ENCODE measurements at regions not wholly inside any gene's neighbourhood (a gene's known extent, or its start where the extent isn't known, plus 50 kb on each side); places are given as distances from the start of the nearest gene placed in this dataset.

GRCh38 chr16:6482696-6483468 lies 849.8 kb upstream of the RBFOX1 start:
- H3K36me3 Mint-ChIP-seq (ENCODE audit: low read depth) = no peaks in the 10 kb centered on the region
- intact Hi-C loops (cut with micrococcal nuclease) = no loop called here
- no peak for TF ChIP-seq CTCF (IDR thresholded peaks at IDR 0.05)
- ChIA-PET CTCF (no interaction called here), POLR2A (no interaction called here)
- no peak overlapping the region for H3K27ac Mint-ChIP-seq
- H3K27me3 Mint-ChIP-seq = peaks cover 15% of the 10 kb centered on the region
- H3K4me3 Mint-ChIP-seq = no peak overlapping the region
- no peak for DNase-seq
- peaks cover 3% of the 10 kb centered on the region for H3K9me3 Mint-ChIP-seq
- ATAC-seq = no peak
- no peaks in the 10 kb centered on the region for H3K4me1 Mint-ChIP-seq (ENCODE audit: low read depth)

GRCh38 chr16:6481894-6482293 lies 850.8 kb upstream of the RBFOX1 start:
- peaks cover 6% of the 10 kb centered on the region for H3K9me3 Mint-ChIP-seq
- ATAC-seq (no peak), DNase-seq (no peak)
- ChIA-PET CTCF (no interaction called here), POLR2A (no interaction called here)
- TF ChIP-seq CTCF (IDR thresholded peaks at IDR 0.05) = no peak
- H3K4me3 Mint-ChIP-seq = no peak overlapping the region
- no peak overlapping the region for H3K27ac Mint-ChIP-seq
- no peaks in the 10 kb centered on the region for H3K4me1 Mint-ChIP-seq (ENCODE audit: low read depth)
- intact Hi-C loops (cut with micrococcal nuclease) = no loop called here
- peaks cover 15% of the 10 kb centered on the region for H3K27me3 Mint-ChIP-seq
- no peaks in the 10 kb centered on the region for H3K36me3 Mint-ChIP-seq (ENCODE audit: low read depth)

DNA sequence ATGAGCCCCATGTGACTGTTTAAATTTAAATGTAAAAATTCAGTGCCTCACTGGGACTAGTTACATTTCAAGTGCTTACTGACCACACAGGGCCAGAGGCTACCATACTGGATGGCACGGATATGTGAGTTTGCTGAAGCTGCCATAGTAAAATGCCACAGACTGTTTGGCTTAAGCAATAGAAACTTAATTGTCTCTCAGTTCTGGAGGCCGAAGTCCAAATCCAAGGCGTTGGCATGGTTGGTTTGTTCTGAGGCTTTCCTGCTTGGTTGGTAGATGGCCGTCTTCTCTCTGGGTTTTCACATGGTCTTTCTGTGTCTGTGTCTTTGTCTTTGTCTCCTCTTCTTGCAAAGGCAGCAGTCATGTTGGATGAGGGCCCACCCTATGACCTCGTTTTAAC lies 878.9 kb upstream of the RBFOX1 start:
- no peak for TF ChIP-seq CTCF (IDR thresholded peaks at IDR 0.05)
- no peaks in the 10 kb centered on the region for H3K27me3 Mint-ChIP-seq

DNA sequence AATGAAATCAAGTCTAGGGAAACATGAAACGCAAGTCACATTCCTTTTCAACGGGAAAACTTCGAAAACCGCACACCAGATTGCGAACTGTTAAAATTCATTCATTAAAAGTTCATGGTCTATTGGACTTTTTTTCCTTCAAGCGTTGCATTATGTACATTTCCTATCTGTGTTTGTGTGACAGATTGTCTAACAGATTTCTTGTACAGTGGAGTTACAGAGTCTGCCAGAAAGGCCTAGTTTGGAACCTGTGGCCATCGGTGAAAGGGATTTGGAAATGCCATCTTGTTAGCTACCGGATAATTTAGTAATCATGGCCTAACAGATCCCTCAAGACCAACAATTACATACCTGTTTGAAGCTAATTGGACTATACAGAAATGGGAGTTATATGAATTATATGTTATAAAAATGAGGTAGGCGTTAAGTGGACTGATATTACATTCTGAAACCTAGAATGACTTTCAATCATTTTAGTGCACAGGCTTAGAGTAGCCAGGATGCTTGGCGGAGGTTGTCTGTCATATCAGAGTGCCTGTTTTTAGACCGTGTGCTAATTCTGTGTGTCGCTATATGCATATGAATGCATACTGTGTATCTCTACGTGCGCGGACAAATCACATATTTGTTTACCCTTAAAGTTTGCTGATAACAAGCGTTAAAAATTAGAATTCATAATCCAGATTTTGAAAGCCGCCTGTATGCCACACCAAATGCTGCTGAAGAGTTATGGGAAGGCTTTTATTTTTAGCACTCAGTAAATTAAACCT lies 885.4 kb upstream of the RBFOX1 start:
- no peaks in the 10 kb centered on the region for H3K36me3 Mint-ChIP-seq (ENCODE audit: low read depth)
- no peaks in the 10 kb centered on the region for H3K27me3 Mint-ChIP-seq
- DNase-seq = no peak
- ChIA-PET CTCF (no interaction called here), POLR2A (no interaction called here)
- H3K9me3 Mint-ChIP-seq = peaks cover 5% of the 10 kb centered on the region
- H3K27ac Mint-ChIP-seq = no peak overlapping the region
- H3K4me3 Mint-ChIP-seq = no peak overlapping the region
- ATAC-seq = no peak
- TF ChIP-seq CTCF (IDR thresholded peaks at IDR 0.05) = no peak
- intact Hi-C loops (cut with micrococcal nuclease) = no loop called here
- H3K4me1 Mint-ChIP-seq (ENCODE audit: low read depth) = no peaks in the 10 kb centered on the region

More for the DNA sequence above, 878.9 kb upstream of the RBFOX1 start:
- Mint-ChIP-seq H3K36me3 (ENCODE audit: low read depth) (no peaks in the 10 kb centered on the region), H3K4me3 (no peak overlapping the region), H3K9me3 (peaks cover 9% of the 10 kb centered on the region), H3K27ac (no peak overlapping the region), H3K4me1 (ENCODE audit: low read depth) (no peaks in the 10 kb centered on the region)
- DNase-seq (no peak), ATAC-seq (no peak)
- POLR2A ChIA-PET = no interaction called here
- CTCF ChIA-PET = no interaction called here
- intact Hi-C loops (cut with micrococcal nuclease) = no loop called here

GRCh38 chr16:6446370-6446769 lies 886.3 kb upstream of the RBFOX1 start:
- Mint-ChIP-seq H3K4me1 (ENCODE audit: low read depth) (no peaks in the 10 kb centered on the region), H3K27me3 (no peaks in the 10 kb centered on the region), H3K9me3 (peaks cover 2% of the 10 kb centered on the region), H3K27ac (no peak overlapping the region), H3K36me3 (ENCODE audit: low read depth) (no peaks in the 10 kb centered on the region), H3K4me3 (no peak overlapping the region)
- ATAC-seq (no peak), DNase-seq (peak; percentile 8)
- intact Hi-C loops (cut with micrococcal nuclease) = no loop called here
- no peak for TF ChIP-seq CTCF (IDR thresholded peaks at IDR 0.05)
- ChIA-PET POLR2A (no interaction called here), CTCF (no interaction called here)

All from activated CD8-positive, alpha-beta T cell treated with anti-CD3 and anti-CD28 coated beads for 36 hours (primary cell).